ENCODE measurements at regions not wholly inside any gene's neighbourhood (a gene's known extent, or its start where the extent isn't known, plus 50 kb on each side); places are given as distances from the start of the nearest gene placed in this dataset.

DNA sequence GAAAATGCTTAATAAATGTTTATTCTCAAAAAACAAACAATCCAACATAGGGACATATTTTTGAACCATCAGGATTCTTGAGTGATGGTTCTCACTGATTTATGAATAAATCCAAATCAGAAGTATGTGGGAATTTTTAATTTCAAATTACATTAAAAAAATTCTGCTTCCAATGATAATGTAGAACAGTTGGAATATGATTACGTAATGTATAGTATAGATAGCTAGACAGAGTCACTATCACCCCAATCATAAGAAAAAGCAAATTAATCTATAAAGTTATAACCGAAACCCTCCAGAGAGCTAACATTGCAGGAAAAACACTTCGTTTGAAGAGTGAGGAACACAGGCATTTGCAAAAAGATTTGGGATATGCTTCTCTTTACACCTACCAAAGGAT lies 1600.6 kb upstream of the B3GALT2 start:
- CTCF ChIA-PET, result no interaction called here
- FAIRE-seq, result no peak

DNA sequence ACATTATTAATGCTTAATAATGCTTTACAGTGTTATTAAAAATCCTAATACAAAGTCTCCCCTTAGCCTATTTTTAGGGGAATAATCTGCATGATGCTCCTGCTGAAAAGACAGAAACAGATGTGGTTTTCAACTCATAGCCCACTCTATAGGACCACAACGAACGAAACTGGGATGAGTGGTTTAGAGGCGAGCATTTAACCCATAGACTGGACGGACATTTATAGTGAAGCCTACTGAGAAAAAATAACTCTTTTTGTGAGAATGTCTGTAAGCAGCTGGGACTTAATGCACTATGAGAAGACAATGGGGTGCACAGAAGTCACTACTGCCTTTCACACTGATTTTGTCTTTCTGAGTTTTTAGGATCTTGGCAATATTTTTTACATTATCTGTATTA lies 1599.6 kb upstream of the B3GALT2 start:
- no peaks in the 10 kb centered on the region for H3K79me2 ChIP-seq (ENCODE audit: control insufficient read depth, insufficient read depth, low read length)
- ChIA-PET CTCF (no interaction called here), POLR2A (no interaction called here)
- no peaks in the 10 kb centered on the region for H3K4me1 ChIP-seq (ENCODE audit: control insufficient read depth, extremely low read depth, insufficient read depth, low read length)
- H3K27ac ChIP-seq (ENCODE audit: insufficient read depth, low read depth, low read length), result no peak overlapping the region
- H3K9me1 ChIP-seq (replicated peaks; ENCODE audit: control insufficient read depth, extremely low read depth, insufficient read depth, low read length), result no peaks in the 10 kb centered on the region
- no peaks in the 10 kb centered on the region for H3K36me3 ChIP-seq (ENCODE audit: control insufficient read depth in 2 of 2, extremely low read depth in 1 of 2, insufficient read depth in 2 of 2, low read length in 2 of 2)
- H4K20me1 ChIP-seq (replicated peaks; ENCODE audit: control insufficient read depth, extremely low read depth, insufficient read depth, low read length), result no peaks in the 10 kb centered on the region
- H3K27me3 ChIP-seq (ENCODE audit: control insufficient read depth in 2 of 2, insufficient read depth in 2 of 2, low read length in 2 of 2), result no peaks in the 10 kb centered on the region
- peaks cover 4% of the 10 kb centered on the region for H3K9me3 ChIP-seq (replicated peaks; ENCODE audit: control insufficient read depth, insufficient read depth, low read length)
- dilution Hi-C loops (cut with MboI; ENCODE audit: extremely low pct_ligation_motif_present, low sequenced_read_pairs) (no loop called here), intact Hi-C loops (cut with micrococcal nuclease) (no loop called here)
- DNase-seq (ENCODE audit: low read depth, low spot score) (no peak), FAIRE-seq (no peak)
- no peak overlapping the region for H3K4me2 ChIP-seq (ENCODE audit: insufficient read depth, low read length)
- no peak overlapping the region for H3K9ac ChIP-seq (replicated peaks; ENCODE audit: extremely low read depth, insufficient read depth, low read length)
- no peak overlapping the region for H2AFZ ChIP-seq (ENCODE audit: low read depth, low read length)
- TF ChIP-seq, protein P1, sequence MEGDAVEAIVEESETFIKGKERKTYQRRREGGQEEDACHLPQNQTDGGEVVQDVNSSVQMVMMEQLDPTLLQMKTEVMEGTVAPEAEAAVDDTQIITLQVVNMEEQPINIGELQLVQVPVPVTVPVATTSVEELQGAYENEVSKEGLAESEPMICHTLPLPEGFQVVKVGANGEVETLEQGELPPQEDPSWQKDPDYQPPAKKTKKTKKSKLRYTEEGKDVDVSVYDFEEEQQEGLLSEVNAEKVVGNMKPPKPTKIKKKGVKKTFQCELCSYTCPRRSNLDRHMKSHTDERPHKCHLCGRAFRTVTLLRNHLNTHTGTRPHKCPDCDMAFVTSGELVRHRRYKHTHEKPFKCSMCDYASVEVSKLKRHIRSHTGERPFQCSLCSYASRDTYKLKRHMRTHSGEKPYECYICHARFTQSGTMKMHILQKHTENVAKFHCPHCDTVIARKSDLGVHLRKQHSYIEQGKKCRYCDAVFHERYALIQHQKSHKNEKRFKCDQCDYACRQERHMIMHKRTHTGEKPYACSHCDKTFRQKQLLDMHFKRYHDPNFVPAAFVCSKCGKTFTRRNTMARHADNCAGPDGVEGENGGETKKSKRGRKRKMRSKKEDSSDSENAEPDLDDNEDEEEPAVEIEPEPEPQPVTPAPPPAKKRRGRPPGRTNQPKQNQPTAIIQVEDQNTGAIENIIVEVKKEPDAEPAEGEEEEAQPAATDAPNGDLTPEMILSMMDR (IDR thresholded peaks at IDR 0.05; ENCODE audit: extremely low read depth in 1 of 2, insufficient read depth in 1 of 2, low read depth in 1 of 2, low read length in 2 of 2), result no peak
- TF ChIP-seq POLR2A (IDR thresholded peaks at IDR 0.05; ENCODE audit: low read depth, low read length), result no peak
- no peak for TF ChIP-seq GATA2 (IDR thresholded peaks at IDR 0.05; ENCODE audit: insufficient read depth, insufficient read length, low read depth, low read length)
- no peak for TF ChIP-seq MYC (IDR thresholded peaks at IDR 0.05; ENCODE audit: low read depth, low read length)
- no peak for TF ChIP-seq JUN (IDR thresholded peaks at IDR 0.05; ENCODE audit: borderline replicate concordance, insufficient read depth, insufficient read length, low read depth)
- no peak for TF ChIP-seq EZH2 (IDR thresholded peaks at IDR 0.05; ENCODE audit: borderline replicate concordance, low read depth, low read length, severe bottlenecking)
- TF ChIP-seq FOS (IDR thresholded peaks at IDR 0.05; ENCODE audit: borderline replicate concordance, insufficient read depth, low read length), result no peak
- TF ChIP-seq, protein P2, sequence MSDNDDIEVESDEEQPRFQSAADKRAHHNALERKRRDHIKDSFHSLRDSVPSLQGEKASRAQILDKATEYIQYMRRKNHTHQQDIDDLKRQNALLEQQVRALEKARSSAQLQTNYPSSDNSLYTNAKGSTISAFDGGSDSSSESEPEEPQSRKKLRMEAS (IDR thresholded peaks at IDR 0.05; ENCODE audit: insufficient read depth, insufficient read length), result no peak
- TF ChIP-seq POLR2AphosphoS5 (IDR thresholded peaks at IDR 0.05; ENCODE audit: insufficient read depth, low read depth, low read length), result no peak
- H3K4me3 ChIP-seq (replicated peaks in 1 of 3; ENCODE audit: insufficient read depth in 1 of 3, low read depth in 1 of 3, low read length in 3 of 3), result no peak overlapping the region
- no TSS peak for BruUV-seq (replicated peaks)

More for the DNA sequence above, 1600.6 kb upstream of the B3GALT2 start:
- Histone ChIP-seq H3K9me1 (replicated peaks; ENCODE audit: control insufficient read depth, extremely low read depth, insufficient read depth, low read length) (no peaks in the 10 kb centered on the region), H3K27ac (ENCODE audit: insufficient read depth, low read depth, low read length) (no peak overlapping the region), H4K20me1 (replicated peaks; ENCODE audit: control insufficient read depth, extremely low read depth, insufficient read depth, low read length) (no peaks in the 10 kb centered on the region), H3K27me3 (ENCODE audit: control insufficient read depth in 2 of 2, insufficient read depth in 2 of 2, low read length in 2 of 2) (no peaks in the 10 kb centered on the region), H3K4me1 (ENCODE audit: control insufficient read depth, extremely low read depth, insufficient read depth, low read length) (no peaks in the 10 kb centered on the region), H3K4me3 (replicated peaks in 1 of 3; ENCODE audit: insufficient read depth in 1 of 3, low read depth in 1 of 3, low read length in 3 of 3) (no peak overlapping the region), H3K9me3 (replicated peaks; ENCODE audit: control insufficient read depth, insufficient read depth, low read length) (peaks cover 4% of the 10 kb centered on the region), H2AFZ (ENCODE audit: low read depth, low read length) (no peak overlapping the region), H3K36me3 (ENCODE audit: control insufficient read depth in 2 of 2, extremely low read depth in 1 of 2, insufficient read depth in 2 of 2, low read length in 2 of 2) (no peaks in the 10 kb centered on the region), H3K9ac (replicated peaks; ENCODE audit: extremely low read depth, insufficient read depth, low read length) (no peak overlapping the region), H3K4me2 (ENCODE audit: insufficient read depth, low read length) (no peak overlapping the region), H3K79me2 (ENCODE audit: control insufficient read depth, insufficient read depth, low read length) (no peaks in the 10 kb centered on the region)
- POLR2A ChIA-PET, result no interaction called here
- intact Hi-C loops (cut with micrococcal nuclease) (no loop called here), dilution Hi-C loops (cut with MboI; ENCODE audit: extremely low pct_ligation_motif_present, low sequenced_read_pairs) (no loop called here)
- no peak for DNase-seq (ENCODE audit: low read depth, low spot score)
- no TSS peak for BruUV-seq (replicated peaks)
- TF ChIP-seq POLR2A (IDR thresholded peaks at IDR 0.05; ENCODE audit: low read depth, low read length) (no peak), GATA2 (IDR thresholded peaks at IDR 0.05; ENCODE audit: insufficient read depth, insufficient read length, low read depth, low read length) (no peak), JUN (IDR thresholded peaks at IDR 0.05; ENCODE audit: borderline replicate concordance, insufficient read depth, insufficient read length, low read depth) (no peak), FOS (IDR thresholded peaks at IDR 0.05; ENCODE audit: borderline replicate concordance, insufficient read depth, low read length) (no peak), POLR2AphosphoS5 (IDR thresholded peaks at IDR 0.05; ENCODE audit: insufficient read depth, low read depth, low read length) (no peak)
- TF ChIP-seq, protein P1 (IDR thresholded peaks at IDR 0.05; ENCODE audit: extremely low read depth in 1 of 2, insufficient read depth in 1 of 2, low read depth in 1 of 2, low read length in 2 of 2), result no peak
- TF ChIP-seq, protein P2 (IDR thresholded peaks at IDR 0.05; ENCODE audit: insufficient read depth, insufficient read length), result no peak
